ENCODE measurements at regions not wholly inside any gene's neighbourhood (a gene's known extent, or its start where the extent isn't known, plus 50 kb on each side); places are given as distances from the start of the nearest gene placed in this dataset.
"Not testable (repeated sequence)": the region's sequence is repeated elsewhere in the genome, so short reads cannot be mapped to it uniquely, and the experiment has no call there.

- peak overlapping the region in 1 of 2 donors; percentile 41 for H3K4me3 ChIP-seq (ENCODE audit: low read depth in 1 of 2, low read length in 2 of 2)
- H3K36me3 ChIP-seq (ENCODE audit: control insufficient read depth in 1 of 2, insufficient read depth in 2 of 2, low read length in 2 of 2), result no peaks in the 10 kb centered on the region
Measured at GRCh38 chr3:153221748-153222162, 59.7 kb downstream of the RAP2B start.

GRCh38 chr3:153226877-153227276, 64.9 kb downstream of the RAP2B start:
- H3K9ac ChIP-seq (ENCODE audit: low read depth in 1 of 2, low read length in 2 of 2); H3K4me3 ChIP-seq (ENCODE audit: low read depth in 1 of 2, low read length in 2 of 2); H3K27me3 ChIP-seq (ENCODE audit: control insufficient read depth in 1 of 2, insufficient read depth in 2 of 2, low read length in 2 of 2); H3K4me1 ChIP-seq (ENCODE audit: control insufficient read depth in 1 of 2, insufficient read depth in 2 of 2, low read length in 2 of 2); H3K9me3 ChIP-seq (ENCODE audit: control insufficient read depth in 1 of 2, low read length in 2 of 2); H3K27ac ChIP-seq (ENCODE audit: low read depth, low read length); H3K36me3 ChIP-seq (ENCODE audit: control insufficient read depth in 1 of 2, insufficient read depth in 2 of 2, low read length in 2 of 2): not testable (repeated sequence)

More at GRCh38 chr3:153221748-153222162, 59.7 kb downstream of the RAP2B start:
- no peaks in the 10 kb centered on the region for H3K27me3 ChIP-seq (ENCODE audit: control insufficient read depth in 1 of 2, insufficient read depth in 2 of 2, low read length in 2 of 2)
- no peak overlapping the region for H3K9ac ChIP-seq (ENCODE audit: low read depth in 1 of 2, low read length in 2 of 2)
- no peaks in the 10 kb centered on the region for H3K4me1 ChIP-seq (ENCODE audit: control insufficient read depth in 1 of 2, insufficient read depth in 2 of 2, low read length in 2 of 2)
- H3K27ac ChIP-seq (ENCODE audit: low read depth, low read length), result no peak overlapping the region
- H3K9me3 ChIP-seq (ENCODE audit: control insufficient read depth in 1 of 2, low read length in 2 of 2), result no peaks in the 10 kb centered on the region

- not testable (repeated sequence) for H3K9ac ChIP-seq (ENCODE audit: low read depth in 1 of 2, low read length in 2 of 2); H3K36me3 ChIP-seq (ENCODE audit: control insufficient read depth in 1 of 2, insufficient read depth in 2 of 2, low read length in 2 of 2)
Measured at GRCh38 chr3:153230427-153230826, 68.4 kb downstream of the RAP2B start.

GRCh38 chr3:153231245-153231644, 69.2 kb downstream of the RAP2B start:
- H3K4me1 ChIP-seq (ENCODE audit: control insufficient read depth in 1 of 2, insufficient read depth in 2 of 2, low read length in 2 of 2); H3K9me3 ChIP-seq (ENCODE audit: control insufficient read depth in 1 of 2, low read length in 2 of 2); H3K9ac ChIP-seq (ENCODE audit: low read depth in 1 of 2, low read length in 2 of 2); H3K27ac ChIP-seq (ENCODE audit: low read depth, low read length); H3K27me3 ChIP-seq (ENCODE audit: control insufficient read depth in 1 of 2, insufficient read depth in 2 of 2, low read length in 2 of 2); H3K36me3 ChIP-seq (ENCODE audit: control insufficient read depth in 1 of 2, insufficient read depth in 2 of 2, low read length in 2 of 2); H3K4me3 ChIP-seq (ENCODE audit: low read depth in 1 of 2, low read length in 2 of 2): not testable (repeated sequence)

More at GRCh38 chr3:153230427-153230826, 68.4 kb downstream of the RAP2B start:
- not testable (repeated sequence) for H3K4me1 ChIP-seq (ENCODE audit: control insufficient read depth in 1 of 2, insufficient read depth in 2 of 2, low read length in 2 of 2); H3K4me3 ChIP-seq (ENCODE audit: low read depth in 1 of 2, low read length in 2 of 2); H3K27ac ChIP-seq (ENCODE audit: low read depth, low read length); H3K9me3 ChIP-seq (ENCODE audit: control insufficient read depth in 1 of 2, low read length in 2 of 2); H3K27me3 ChIP-seq (ENCODE audit: control insufficient read depth in 1 of 2, insufficient read depth in 2 of 2, low read length in 2 of 2)

GRCh38 chr3:153232050-153232752, 70.2 kb downstream of the RAP2B start:
- not testable (repeated sequence) for H3K9ac ChIP-seq (ENCODE audit: low read depth in 1 of 2, low read length in 2 of 2); H3K27ac ChIP-seq (ENCODE audit: low read depth, low read length)

GRCh38 chr3:153232851-153233271, 70.8 kb downstream of the RAP2B start:
- Histone ChIP-seq H3K4me1 (ENCODE audit: control insufficient read depth in 1 of 2, insufficient read depth in 2 of 2, low read length in 2 of 2) (no peaks in the 10 kb centered on the region), H3K9ac (ENCODE audit: low read depth in 1 of 2, low read length in 2 of 2) (no peak overlapping the region), H3K4me3 (ENCODE audit: low read depth in 1 of 2, low read length in 2 of 2) (no peak overlapping the region), H3K36me3 (ENCODE audit: control insufficient read depth in 1 of 2, insufficient read depth in 2 of 2, low read length in 2 of 2) (no peaks in the 10 kb centered on the region), H3K27me3 (ENCODE audit: control insufficient read depth in 1 of 2, insufficient read depth in 2 of 2, low read length in 2 of 2) (no peaks in the 10 kb centered on the region), H3K9me3 (ENCODE audit: control insufficient read depth in 1 of 2, low read length in 2 of 2) (no peaks in the 10 kb centered on the region), H3K27ac (ENCODE audit: low read depth, low read length) (no peak overlapping the region)

More at GRCh38 chr3:153232050-153232752, 70.2 kb downstream of the RAP2B start:
- not testable (repeated sequence) for H3K27me3 ChIP-seq (ENCODE audit: control insufficient read depth in 1 of 2, insufficient read depth in 2 of 2, low read length in 2 of 2); H3K9me3 ChIP-seq (ENCODE audit: control insufficient read depth in 1 of 2, low read length in 2 of 2); H3K4me1 ChIP-seq (ENCODE audit: control insufficient read depth in 1 of 2, insufficient read depth in 2 of 2, low read length in 2 of 2); H3K4me3 ChIP-seq (ENCODE audit: low read depth in 1 of 2, low read length in 2 of 2); H3K36me3 ChIP-seq (ENCODE audit: control insufficient read depth in 1 of 2, insufficient read depth in 2 of 2, low read length in 2 of 2)

- Histone ChIP-seq H3K4me3 (ENCODE audit: low read depth in 1 of 2, low read length in 2 of 2) (no peak overlapping the region), H3K9me3 (ENCODE audit: control insufficient read depth in 1 of 2, low read length in 2 of 2) (no peaks in the 10 kb centered on the region), H3K4me1 (ENCODE audit: control insufficient read depth in 1 of 2, insufficient read depth in 2 of 2, low read length in 2 of 2) (no peaks in the 10 kb centered on the region), H3K36me3 (ENCODE audit: control insufficient read depth in 1 of 2, insufficient read depth in 2 of 2, low read length in 2 of 2) (no peaks in the 10 kb centered on the region), H3K9ac (ENCODE audit: low read depth in 1 of 2, low read length in 2 of 2) (no peak overlapping the region), H3K27me3 (ENCODE audit: control insufficient read depth in 1 of 2, insufficient read depth in 2 of 2, low read length in 2 of 2) (no peaks in the 10 kb centered on the region), H3K27ac (ENCODE audit: low read depth, low read length) (no peak overlapping the region)
Measured at GRCh38 chr3:153233986-153234385, 72.0 kb downstream of the RAP2B start.

GRCh38 chr3:153242896-153243295, 80.9 kb downstream of the RAP2B start:
- no peak overlapping the region for H3K4me3 ChIP-seq (ENCODE audit: low read depth in 1 of 2, low read length in 2 of 2)
- no peaks in the 10 kb centered on the region for H3K27me3 ChIP-seq (ENCODE audit: control insufficient read depth in 1 of 2, insufficient read depth in 2 of 2, low read length in 2 of 2)
- H3K36me3 ChIP-seq (ENCODE audit: control insufficient read depth in 1 of 2, insufficient read depth in 2 of 2, low read length in 2 of 2), result no peaks in the 10 kb centered on the region
- no peak overlapping the region for H3K27ac ChIP-seq (ENCODE audit: low read depth, low read length)
- no peak overlapping the region for H3K9ac ChIP-seq (ENCODE audit: low read depth in 1 of 2, low read length in 2 of 2)
- H3K9me3 ChIP-seq (ENCODE audit: control insufficient read depth in 1 of 2, low read length in 2 of 2), result peaks cover 2 to 5% of the 10 kb centered on the region in 2 donors
- no peaks in the 10 kb centered on the region for H3K4me1 ChIP-seq (ENCODE audit: control insufficient read depth in 1 of 2, insufficient read depth in 2 of 2, low read length in 2 of 2)

- H3K4me1 ChIP-seq (ENCODE audit: control insufficient read depth in 1 of 2, insufficient read depth in 2 of 2, low read length in 2 of 2), result no peaks in the 10 kb centered on the region
- peaks cover 2 to 5% of the 10 kb centered on the region in 2 donors for H3K9me3 ChIP-seq (ENCODE audit: control insufficient read depth in 1 of 2, low read length in 2 of 2)
- H3K27me3 ChIP-seq (ENCODE audit: control insufficient read depth in 1 of 2, insufficient read depth in 2 of 2, low read length in 2 of 2), result no peaks in the 10 kb centered on the region
- no peak overlapping the region for H3K9ac ChIP-seq (ENCODE audit: low read depth in 1 of 2, low read length in 2 of 2)
- no peak overlapping the region for H3K4me3 ChIP-seq (ENCODE audit: low read depth in 1 of 2, low read length in 2 of 2)
- no peak overlapping the region for H3K27ac ChIP-seq (ENCODE audit: low read depth, low read length)
- H3K36me3 ChIP-seq (ENCODE audit: control insufficient read depth in 1 of 2, insufficient read depth in 2 of 2, low read length in 2 of 2), result no peaks in the 10 kb centered on the region
Measured at GRCh38 chr3:153244961-153245360, 82.9 kb downstream of the RAP2B start.

- H3K27ac ChIP-seq (ENCODE audit: low read depth, low read length), result no peak overlapping the region
- no peak overlapping the region for H3K4me3 ChIP-seq (ENCODE audit: low read depth in 1 of 2, low read length in 2 of 2)
- no peaks in the 10 kb centered on the region for H3K4me1 ChIP-seq (ENCODE audit: control insufficient read depth in 1 of 2, insufficient read depth in 2 of 2, low read length in 2 of 2)
- peaks cover 2 to 5% of the 10 kb centered on the region in 2 donors for H3K9me3 ChIP-seq (ENCODE audit: control insufficient read depth in 1 of 2, low read length in 2 of 2)
- H3K9ac ChIP-seq (ENCODE audit: low read depth in 1 of 2, low read length in 2 of 2), result no peak overlapping the region
- H3K27me3 ChIP-seq (ENCODE audit: control insufficient read depth in 1 of 2, insufficient read depth in 2 of 2, low read length in 2 of 2), result no peaks in the 10 kb centered on the region
- no peaks in the 10 kb centered on the region for H3K36me3 ChIP-seq (ENCODE audit: control insufficient read depth in 1 of 2, insufficient read depth in 2 of 2, low read length in 2 of 2)
Measured at GRCh38 chr3:153245661-153246060, 83.6 kb downstream of the RAP2B start.
